IPS DF 4.7 (cell line): ENCODE measurements at regions not wholly inside any gene's neighbourhood (a gene's known extent, or its start where the extent isn't known, plus 50 kb on each side); places are given as distances from the start of the nearest gene placed in this dataset.

Source experiments
- DNase-seq: peaks from one replicate; pipeline ENCODE4 v3.0.0-alpha.2; 2013; ENCODE audit warnings: low spot score; ENCODE audit errors: extremely low read depth

DNA sequence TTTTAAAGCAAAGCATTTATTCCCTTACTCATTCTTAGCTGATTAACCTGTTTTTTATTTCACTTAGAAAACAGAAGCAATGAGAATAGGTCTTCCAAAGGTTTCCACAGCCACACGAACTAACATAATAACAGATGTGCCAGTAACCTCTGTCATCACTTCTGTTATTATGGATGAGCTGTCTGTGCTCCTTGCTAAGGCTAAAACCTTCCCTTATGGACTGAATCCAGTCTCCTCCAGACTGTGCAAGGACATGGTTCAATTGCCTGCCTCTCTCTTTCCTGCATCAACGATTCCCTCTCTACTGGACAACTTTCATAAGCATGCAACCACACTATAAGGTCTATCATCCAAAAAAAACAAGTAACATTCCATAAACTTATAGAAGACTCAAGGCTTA, 1446.2 kb downstream of the MAT2B start:
- no peak for DNase-seq

DNA sequence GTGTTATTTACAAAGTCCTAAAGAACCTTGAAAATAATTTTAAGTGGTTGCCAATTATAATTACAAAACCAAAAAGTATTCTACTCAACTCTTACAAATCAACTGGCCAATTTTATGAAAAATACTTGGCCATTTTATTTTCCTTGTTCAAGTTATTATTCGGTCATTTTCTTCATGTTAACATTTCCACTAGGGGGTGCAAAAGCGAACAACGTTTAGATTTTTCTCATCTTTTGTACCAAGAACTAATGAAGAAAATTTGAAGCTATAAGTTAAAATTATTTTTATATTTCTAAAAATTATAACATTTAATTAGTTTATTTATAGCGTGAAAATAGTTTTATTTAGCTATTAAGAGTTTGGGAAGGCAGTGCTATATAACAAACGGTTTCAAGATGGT, 1453.3 kb downstream of the MAT2B start:
- no peak for DNase-seq

DNA sequence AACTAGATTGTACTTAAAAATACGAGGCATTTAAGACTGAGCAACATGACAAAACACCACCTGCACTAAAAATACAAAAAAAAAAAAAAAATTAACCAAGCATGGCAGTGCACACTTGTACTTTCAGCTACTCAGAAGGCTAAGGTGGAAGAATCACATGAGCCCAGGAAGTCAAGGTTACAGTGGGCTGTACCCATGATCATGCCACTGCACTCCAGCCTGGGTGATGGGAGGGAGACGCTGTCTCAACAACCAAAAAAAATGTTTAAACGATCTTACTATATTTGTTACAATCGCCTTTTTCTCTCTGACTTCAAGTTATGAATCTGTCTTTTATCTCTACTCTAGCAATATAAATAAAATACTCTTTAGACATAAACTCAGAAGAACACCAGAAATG, 1454.3 kb downstream of the MAT2B start:
- no peak for DNase-seq

- no peak for DNase-seq
These were observed 1457.0 kb downstream of the MAT2B start for GRCh38 chr5:164962329-164962961.

DNA sequence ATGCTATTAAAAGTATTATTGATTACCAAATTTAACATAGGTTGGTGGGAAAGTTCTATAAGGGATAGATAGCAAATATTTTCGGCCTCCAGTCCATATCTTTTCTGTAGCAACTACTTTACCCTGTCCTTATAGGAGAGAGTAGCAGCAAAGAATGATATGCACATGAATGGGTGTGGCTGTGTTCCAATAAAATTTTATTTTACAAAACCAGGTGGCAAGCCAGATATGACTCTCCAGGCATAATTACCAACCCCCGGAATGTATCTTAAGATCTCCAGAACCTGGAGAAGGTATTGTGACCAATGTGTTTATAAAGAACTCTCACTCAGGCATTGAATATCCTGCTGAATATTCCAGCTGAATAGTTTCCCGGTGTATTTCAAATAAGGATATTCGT, 1461.2 kb downstream of the MAT2B start:
- no peak for DNase-seq

GRCh38 chr5:164967354-164967753, 1461.9 kb downstream of the MAT2B start:
- DNase-seq = no peak

DNA sequence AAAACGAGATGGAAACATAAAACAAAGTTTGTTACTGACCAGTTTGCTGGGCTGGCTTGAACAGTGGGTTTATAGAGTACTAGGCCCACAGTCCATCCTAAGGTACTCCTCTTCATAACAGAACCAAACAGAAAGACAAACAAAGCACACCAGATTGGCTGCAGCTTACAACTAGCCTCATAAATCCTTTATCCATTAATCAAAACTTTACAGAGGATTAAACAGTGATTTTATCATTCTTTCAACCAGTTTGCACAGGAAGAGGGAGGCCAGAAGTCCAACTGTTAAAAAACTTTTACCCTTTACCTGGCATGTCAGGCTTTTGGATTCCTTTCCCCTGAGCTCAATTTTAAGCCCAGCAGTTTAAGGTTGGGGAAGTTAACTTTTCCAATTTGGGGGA, 1467.6 kb downstream of the MAT2B start:
- no peak for DNase-seq

DNA sequence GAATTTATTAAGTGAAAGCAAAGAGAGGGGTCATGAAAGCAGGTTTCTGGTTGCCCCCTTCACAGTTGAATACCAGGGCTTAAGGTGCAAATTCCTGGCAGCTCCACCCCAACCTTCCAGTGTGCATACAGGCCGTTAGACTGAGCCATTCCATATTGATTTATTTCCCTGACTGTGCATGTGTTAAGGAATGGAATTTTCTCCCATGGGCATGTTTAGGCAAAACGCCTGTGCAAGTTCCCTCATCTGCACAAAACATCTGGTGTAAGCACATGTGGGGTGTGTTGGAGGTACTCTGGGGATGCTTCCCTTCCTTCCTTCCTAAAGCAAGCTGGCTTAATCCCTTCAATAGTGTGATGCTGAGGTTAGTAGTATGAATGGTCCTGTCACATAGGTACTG, 1470.6 kb downstream of the MAT2B start:
- no peak for DNase-seq

GRCh38 chr5:164980480-164980879, 1475.1 kb downstream of the MAT2B start:
- DNase-seq = no peak

- DNase-seq = no peak
These were observed 1492.7 kb downstream of the MAT2B start for GRCh38 chr5:164998142-164998541.

- DNase-seq = no peak
These were observed 1493.2 kb downstream of the MAT2B start for GRCh38 chr5:164998590-164998989.

DNA sequence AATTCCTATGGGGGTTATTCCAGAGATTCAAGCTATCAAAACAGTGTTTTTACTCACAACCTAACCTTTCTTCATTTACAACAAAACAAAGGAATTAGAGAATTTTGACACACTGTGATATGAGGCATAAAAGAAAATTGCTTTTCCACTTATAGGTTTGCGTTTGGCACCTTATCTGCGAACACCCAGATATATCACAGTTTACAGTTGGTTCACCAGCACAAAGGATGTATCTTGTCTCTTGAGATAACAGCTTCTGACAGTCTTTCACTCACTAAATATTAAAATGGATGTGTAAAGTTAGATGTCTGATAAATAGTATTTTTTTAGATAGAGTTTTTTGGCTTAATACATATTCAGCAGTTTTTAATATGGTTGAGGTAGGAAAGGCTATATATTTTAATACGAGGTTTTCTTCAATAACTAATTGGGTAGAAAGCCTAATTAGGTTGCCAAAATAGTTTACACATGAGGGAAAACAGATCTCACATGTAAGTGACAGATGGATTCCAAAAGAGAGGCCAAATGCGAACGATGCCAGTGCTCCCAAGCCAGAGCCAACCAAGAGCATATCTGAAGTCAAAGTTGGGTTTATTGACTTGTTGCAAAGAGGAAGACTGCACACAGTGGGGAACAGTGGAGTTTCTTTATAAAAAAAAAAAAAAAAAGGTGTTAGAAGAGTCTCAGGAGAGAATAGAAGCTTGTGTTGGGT, 1495.2 kb downstream of the MAT2B start:
- DNase-seq = no peak

DNA sequence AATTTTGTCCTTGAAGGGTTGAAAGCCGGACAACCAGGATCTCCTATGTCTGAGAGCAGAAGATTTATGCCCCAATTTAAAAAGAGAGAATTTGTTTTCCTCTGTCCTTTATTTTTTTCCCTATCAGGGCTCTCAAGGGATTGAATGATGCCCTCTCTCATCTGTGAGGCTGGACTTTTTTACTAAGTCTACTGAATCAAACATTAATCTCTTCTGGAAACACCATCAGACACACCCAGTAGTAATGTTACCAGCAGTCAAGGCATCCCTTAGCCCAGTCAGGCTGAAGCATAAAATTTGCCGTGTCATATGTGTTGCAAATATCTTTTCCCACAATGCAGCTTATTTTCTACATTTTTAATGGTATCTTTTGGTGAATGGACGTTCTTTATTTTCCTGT, 1497.9 kb downstream of the MAT2B start:
- DNase-seq = no peak

DNA sequence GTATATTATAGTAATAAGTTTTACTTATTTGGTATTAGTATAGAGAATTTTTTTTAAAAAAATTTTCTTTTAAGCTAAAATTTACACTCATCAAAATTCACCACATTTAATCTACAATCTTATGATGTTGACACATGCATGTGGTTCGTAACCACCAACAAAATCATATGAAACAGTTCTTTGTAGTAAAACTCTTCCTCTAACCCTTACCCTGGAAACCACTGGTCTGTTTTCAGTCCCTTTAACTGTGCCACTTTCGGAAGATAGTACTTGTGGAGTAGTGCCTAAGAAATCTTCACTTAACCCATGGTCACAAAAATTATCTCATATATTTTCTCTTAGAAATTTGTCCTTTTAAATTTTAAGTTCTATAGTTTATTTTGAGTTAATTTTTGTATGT, 1498.8 kb downstream of the MAT2B start:
- no peak for DNase-seq

GRCh38 chr5:165014439-165014838, 1509.0 kb downstream of the MAT2B start:
- no peak for DNase-seq

DNA sequence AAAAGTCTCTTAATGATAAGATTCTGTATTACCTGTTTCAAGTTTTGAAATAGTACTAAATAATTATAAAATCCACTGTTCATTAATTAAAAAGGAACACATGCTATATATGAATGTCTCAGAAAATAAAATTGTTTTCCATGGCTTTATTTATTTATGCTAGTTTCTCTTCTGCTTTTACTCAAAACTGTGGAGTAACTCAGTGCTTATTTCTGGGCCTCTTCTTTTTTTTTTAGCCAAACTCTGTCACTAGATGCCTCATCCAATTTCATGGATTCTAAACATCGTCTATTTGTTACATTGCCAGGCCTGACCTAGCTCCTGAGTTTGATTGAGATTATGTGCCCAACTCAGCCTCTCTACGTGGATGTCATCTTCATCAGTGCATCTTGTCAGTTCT, 1509.7 kb downstream of the MAT2B start:
- no peak for DNase-seq

DNA sequence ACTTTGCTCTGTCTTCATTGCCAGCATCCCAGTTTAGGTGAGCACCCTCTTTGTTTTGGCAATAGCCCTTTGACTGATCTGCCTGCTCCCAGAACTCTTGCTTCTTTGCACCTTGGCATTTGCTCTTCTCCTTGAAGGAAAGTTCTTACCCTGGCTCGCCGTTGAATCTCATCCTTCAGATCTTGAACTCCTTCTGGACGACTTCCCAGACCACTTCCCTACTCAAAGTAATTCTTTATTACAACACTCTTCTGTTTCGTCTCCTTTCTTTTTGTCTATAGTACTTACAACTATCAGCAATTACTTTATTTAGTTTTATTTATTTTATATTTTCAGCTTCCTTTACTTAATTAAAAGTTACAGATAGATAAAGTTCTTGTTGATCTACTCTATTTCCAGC, 1510.1 kb downstream of the MAT2B start:
- no peak for DNase-seq

DNA sequence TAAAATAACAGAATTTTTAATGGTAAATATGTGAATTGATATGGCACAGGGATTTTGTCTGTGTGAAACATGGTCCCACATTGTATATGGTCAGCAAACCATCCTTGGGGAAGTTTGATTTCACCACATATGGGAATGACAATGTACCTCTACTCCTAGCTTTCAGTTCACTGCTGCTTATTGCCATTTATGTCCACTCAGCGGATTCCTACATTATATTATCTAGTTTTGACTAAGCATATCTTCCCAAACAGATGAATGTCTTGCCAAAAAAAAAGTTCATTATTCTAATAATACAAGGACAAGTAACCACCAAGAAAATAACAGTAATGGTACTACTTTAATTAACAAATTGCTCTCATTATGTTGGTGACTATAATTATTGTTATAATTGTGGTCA, 1521.6 kb downstream of the MAT2B start:
- no peak for DNase-seq

DNA sequence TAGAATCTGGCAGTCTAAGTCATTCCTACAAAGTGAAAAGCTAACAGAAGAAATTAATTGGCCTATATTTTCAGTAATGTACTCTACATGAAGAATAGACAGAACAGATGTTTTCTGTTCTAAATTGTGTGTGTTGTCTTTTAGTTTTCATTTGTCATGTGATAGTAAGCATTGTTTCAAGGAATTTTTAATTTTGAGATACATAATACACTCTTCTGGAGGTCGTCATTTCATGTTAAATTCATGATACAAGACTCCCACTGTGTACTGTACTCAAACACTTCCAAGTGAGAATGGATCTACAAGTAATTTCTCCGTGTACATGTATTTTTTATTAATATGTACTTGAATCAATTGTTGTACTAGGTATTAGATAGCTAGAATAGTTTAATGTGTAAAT, 1522.9 kb downstream of the MAT2B start:
- DNase-seq = no peak

GRCh38 chr5:165029099-165029870, 1523.9 kb downstream of the MAT2B start:
- peak; percentile 9 for DNase-seq

- DNase-seq = no peak
These were observed 1525.6 kb downstream of the MAT2B start for GRCh38 chr5:165030971-165031370.

- no peak for DNase-seq
These were observed 1526.0 kb downstream of the MAT2B start for GRCh38 chr5:165031371-165031770.

GRCh38 chr5:165035520-165035919, 1530.1 kb downstream of the MAT2B start:
- no peak for DNase-seq
